RPMI7951 (cell line): ENCODE measurements at regions not wholly inside any gene's neighbourhood (a gene's known extent, or its start where the extent isn't known, plus 50 kb on each side); places are given as distances from the start of the nearest gene placed in this dataset.
"Not testable (repeated sequence)": the region's sequence is repeated elsewhere in the genome, so short reads cannot be mapped to it uniquely, and the experiment has no call there.

Source experiments
- DNase-seq: peaks from one replicate; pipeline ENCODE4 v3.0.0-alpha.2; 2012; ENCODE audit warnings: low read depth

GRCh38 chr3:176632925-176633324 is 564.4 kb downstream of the TBL1XR1 start:
- no peak for DNase-seq

DNA sequence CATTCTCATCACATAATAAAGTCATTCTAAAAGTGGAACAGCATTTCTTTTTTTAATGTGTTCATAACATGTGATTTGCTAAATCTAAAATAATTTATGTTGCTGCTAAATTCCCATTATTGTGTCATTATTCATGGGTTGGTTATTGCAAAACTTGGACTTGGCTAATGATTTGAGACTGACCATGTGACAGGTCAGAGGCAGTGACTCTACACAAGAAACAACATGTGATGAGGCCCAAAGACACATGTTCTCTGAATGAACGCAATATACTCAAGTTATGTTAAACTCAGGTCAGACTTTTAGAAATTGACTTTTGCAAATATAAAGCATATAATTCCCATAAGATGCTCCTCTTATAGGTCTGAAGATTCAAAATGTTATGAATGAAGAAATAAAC is 566.1 kb downstream of the TBL1XR1 start:
- no peak for DNase-seq

- DNase-seq, result no peak
These were observed 569.1 kb downstream of the TBL1XR1 start for GRCh38 chr3:176628101-176628639.

DNA sequence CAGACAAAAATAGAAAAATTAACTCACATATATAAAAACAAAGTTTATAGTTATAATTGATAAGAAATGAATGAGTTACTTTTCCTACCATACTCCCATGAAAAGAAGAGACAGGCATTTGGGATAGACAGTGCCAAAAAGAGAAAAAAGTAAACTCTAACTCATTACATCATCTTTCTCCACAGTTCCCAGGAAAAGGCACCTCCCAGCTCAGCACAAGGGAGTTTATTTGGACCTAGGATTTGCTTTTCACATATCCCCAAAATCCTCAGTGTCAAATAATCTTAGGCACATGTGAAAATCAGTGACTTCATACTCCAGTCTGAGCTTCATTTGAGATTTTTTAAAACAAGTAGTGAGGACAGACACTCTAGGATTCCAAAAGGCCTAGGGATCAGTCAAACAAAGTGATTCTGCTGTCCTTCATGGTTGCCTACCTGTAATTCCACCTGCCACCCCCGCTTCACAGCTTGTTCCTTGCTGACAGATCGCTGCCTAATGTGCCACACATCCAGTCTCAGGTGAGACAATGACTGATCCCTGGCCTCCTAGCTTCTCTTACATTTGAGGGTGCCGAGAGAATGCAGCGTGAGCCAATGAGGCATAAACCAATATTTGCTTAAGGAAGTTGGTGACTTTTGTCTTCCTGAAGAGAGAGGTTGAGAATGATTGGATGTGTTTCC is 573.7 kb downstream of the TBL1XR1 start:
- DNase-seq, result no peak

- DNase-seq, result no peak
These were observed 577.4 kb downstream of the TBL1XR1 start for GRCh38 chr3:176619833-176620232.

DNA sequence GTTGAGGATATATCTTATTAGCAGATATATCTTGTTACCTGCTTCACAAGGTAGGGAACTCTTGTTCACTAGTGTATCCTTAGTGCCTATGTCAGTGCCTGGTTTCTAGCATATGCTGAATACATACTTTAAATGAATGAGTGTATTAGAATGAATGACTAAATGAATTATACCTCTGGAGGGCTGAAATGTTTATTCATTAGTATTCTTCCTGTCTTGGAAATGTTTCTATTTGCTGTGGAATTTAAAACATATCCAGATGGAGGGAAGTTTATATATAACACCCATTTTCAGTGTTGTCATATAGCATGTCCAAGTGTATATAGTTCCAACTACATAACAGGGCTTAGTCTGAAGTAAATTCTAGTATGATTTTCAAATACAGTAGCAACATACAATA is 581.5 kb downstream of the TBL1XR1 start:
- DNase-seq, result no peak

- no peak for DNase-seq
These were observed 585.6 kb downstream of the TBL1XR1 start for GRCh38 chr3:176611703-176612102.

DNA sequence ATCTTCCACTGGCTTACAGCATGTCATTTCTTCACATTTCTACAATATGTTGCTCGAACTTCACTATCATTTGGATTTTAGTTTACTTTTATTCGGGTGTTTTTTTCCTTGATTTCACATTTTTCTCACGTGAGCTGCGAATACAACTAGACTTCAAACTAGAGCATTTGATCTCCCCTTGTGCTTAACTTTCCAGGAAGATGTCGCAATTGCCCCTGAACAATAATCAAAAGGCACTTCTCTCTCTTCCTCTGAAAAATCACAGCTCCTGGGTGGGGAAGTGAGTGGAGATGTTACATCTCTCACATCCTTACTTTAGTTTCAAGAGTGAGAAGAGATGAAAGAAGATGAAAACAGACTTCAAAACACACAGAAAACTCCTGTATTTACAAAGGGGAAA is 587.9 kb downstream of the TBL1XR1 start:
- no peak for DNase-seq

GRCh38 chr3:176605553-176605952 is 591.7 kb downstream of the TBL1XR1 start:
- DNase-seq, result not testable (repeated sequence)

- no peak for DNase-seq
These were observed 602.0 kb downstream of the TBL1XR1 start for GRCh38 chr3:176595307-176595706.

- no peak for DNase-seq
These were observed 606.6 kb downstream of the TBL1XR1 start for GRCh38 chr3:176590722-176591121.

DNA sequence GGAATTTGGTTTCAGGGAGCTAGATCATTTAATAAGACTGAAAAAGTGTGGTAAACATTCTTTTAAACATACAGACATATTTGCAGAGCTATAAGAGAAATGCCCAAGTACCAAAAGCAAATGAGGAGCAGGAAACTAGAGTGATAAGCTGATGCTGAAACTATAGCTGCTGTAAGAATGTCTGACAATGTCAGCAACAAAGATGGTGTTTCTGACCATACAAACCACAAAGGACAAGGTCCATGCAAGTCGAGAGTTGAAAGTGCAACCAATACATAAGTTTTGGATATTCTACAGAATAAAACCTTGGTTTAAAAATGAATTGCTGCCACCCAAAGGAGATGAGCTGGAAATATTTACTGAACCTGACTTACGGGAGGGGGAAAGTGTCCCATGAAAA is 610.2 kb downstream of the TBL1XR1 start:
- DNase-seq, result no peak

- DNase-seq, result no peak
These were observed 612.7 kb downstream of the TBL1XR1 start for GRCh38 chr3:176584413-176585176.

DNA sequence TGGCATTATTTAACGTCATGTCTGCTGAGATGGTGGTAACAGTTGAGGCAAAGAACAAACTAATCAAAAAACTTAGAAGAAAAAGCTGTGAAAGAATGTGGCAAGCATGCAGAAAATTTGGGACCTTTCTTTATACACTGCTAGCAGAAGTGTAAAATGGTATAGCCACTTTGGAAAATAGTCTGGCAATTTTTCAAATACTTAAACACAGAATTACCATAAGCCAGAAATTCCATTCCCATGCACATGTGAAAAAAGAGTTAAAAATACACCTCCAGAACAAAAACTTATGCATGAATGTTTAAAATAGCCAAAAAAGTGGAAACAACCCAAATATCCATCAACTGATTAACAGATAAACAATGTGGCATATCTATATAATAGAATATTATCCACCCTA is 613.3 kb downstream of the TBL1XR1 start:
- no peak for DNase-seq

- no peak for DNase-seq
These were observed 615.7 kb downstream of the TBL1XR1 start for GRCh38 chr3:176581589-176581988.

DNA sequence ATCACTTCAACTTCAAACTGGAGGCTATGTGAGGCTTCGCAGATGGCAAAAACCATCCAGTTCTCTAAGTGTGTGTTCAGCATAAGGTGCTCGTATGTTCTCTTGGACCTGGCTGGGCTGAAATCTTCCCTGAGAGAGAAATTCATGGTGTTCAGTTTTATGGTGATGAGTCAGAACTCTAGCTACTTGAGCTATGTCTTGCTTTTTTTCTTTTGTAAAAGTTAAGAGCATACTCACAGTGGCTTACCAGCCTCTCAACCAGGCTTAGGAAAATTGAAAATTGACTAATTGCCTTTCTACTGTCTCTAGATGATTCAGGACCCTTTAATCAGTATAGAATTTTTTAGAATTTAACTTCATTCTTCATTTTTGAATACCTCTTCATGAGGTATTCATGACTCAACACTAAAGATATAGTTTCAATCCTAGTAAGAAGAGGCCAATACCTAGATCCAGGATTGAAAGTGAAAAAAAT is 617.5 kb downstream of the TBL1XR1 start:
- DNase-seq, result no peak

DNA sequence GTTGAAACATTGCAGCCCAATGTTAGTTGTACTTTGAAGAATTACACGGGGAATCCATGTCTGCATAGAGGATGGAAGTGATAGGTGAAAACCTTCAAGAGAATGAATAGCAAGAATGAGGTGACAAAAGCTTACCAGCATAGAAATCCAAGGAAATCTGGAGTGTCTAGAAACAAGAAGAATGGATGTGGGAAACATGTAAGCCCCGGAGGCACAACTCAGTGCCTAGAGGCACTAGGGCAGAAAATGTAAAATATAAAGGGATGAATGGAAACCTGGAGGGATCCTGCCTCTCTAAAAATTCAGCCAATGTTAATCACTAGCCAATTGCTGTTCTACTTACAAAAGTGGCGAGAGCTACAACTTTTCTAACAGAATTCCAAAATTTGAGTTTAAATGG is 619.0 kb downstream of the TBL1XR1 start:
- no peak for DNase-seq

- DNase-seq, result no peak
These were observed 619.8 kb downstream of the TBL1XR1 start for GRCh38 chr3:176577447-176577846.

- DNase-seq, result no peak
These were observed 622.5 kb downstream of the TBL1XR1 start for GRCh38 chr3:176574786-176575185.

GRCh38 chr3:176571926-176572325 is 625.4 kb downstream of the TBL1XR1 start:
- DNase-seq, result no peak

DNA sequence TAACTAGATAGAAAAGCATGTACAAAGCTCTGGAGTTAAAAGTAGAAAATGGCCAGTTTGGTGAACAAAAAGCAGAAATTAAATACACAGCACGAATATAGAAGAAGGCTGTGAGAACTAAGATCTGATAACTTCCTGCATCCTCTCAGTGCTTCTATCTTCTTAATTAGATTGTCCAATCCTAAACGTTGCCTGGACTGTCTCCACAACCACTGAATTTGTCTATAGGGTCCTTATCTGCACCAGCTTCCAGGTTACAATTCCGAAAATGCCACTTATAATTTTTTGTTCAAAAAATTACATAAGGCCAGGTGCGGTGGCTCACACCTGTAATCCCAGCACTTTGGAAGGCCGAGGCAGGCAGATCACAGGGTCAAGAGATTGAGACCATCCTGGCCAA is 626.3 kb downstream of the TBL1XR1 start:
- no peak for DNase-seq

GRCh38 chr3:176568189-176568588 is 629.1 kb downstream of the TBL1XR1 start:
- DNase-seq, result no peak

DNA sequence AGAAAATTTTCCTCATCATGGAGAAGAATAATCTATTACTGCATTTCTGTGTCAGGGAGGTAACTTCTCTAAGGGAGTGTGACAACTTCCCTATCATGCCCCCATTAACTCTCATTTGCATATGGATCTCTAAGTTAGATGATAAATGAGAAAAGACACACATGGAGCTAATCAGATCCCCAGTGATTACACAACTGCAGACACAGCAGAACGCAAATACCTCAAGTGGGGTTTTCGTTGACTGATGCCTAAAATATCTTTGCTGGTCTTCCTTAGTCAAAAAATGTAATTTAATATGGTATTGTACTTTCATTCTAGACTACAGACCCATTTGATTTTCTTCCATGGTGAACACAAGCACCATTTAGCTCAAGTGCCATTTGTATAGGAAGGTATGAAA is 630.5 kb downstream of the TBL1XR1 start:
- no peak for DNase-seq
